ENCODE measurements at regions not wholly inside any gene's neighbourhood (a gene's known extent, or its start where the extent isn't known, plus 50 kb on each side); places are given as distances from the start of the nearest gene placed in this dataset.

DNA sequence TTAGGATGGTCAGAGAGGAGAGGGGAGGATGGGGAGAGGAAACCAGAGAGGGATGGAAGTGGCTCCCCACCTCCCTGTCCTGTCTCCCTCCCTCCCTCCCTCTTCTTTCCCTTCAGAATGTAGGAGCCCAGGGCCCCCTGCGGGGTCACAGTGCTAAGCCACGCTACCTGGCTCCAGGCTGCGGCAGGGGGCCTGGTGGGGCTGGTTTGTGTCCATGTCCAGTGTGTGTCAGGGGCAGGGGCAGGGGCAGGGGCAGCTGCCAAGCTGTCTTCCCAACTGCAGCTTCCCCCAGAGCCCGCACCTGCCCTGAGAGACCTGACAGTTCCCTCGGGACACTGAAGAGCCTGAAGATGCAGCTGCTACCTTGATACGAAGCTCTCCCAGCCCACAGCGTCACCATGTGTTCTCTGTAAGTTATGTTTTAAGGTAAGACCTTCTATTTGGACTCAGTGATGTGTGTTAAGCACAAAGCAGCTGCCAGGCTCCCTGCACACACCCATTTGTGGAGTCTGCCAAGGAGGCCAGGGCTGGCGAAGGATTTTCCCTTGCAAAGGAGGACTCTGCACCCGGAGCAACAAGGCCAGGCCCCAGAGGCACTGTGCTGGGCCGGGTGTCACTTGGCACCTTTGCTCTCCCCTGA lies 121.8 kb upstream of the SMAD3 start:
- Histone ChIP-seq H4K20me1 (ENCODE audit: control insufficient read depth, insufficient read depth, insufficient read length) (no peaks in the 10 kb centered on the region), H3K14ac (ENCODE audit: insufficient read depth, low read length) (no peak overlapping the region), H3K9ac (ENCODE audit: extremely low read depth, insufficient read length, low read length) (no peak overlapping the region), H3K27ac (ENCODE audit: insufficient read length, low read depth, low read length) (no peak overlapping the region), H2AFZ (ENCODE audit: low read length) (no peak overlapping the region), H3K23ac (ENCODE audit: insufficient read length, low read depth, low read length) (no peak overlapping the region), H2BK15ac (ENCODE audit: low read depth, low read length) (no peak overlapping the region), H4K8ac (replicated peaks; ENCODE audit: insufficient read length, low read depth, low read length) (no peak overlapping the region), H4K5ac (ENCODE audit: insufficient read length, low read depth, low read length) (no peak overlapping the region), H3K23me2 (ENCODE audit: insufficient read length, low read depth, low read length, poor library complexity, severe bottlenecking) (no peaks in the 10 kb centered on the region), H3K9me3 (ENCODE audit: control insufficient read depth, low read depth, low read length) (no peaks in the 10 kb centered on the region), H3K79me1 (ENCODE audit: insufficient read depth, low read depth, low read length, poor library complexity, severe bottlenecking) (no peaks in the 10 kb centered on the region), H3K4ac (ENCODE audit: low read depth, low read length) (no peak overlapping the region), H2BK120ac (ENCODE audit: low read depth, low read length, poor library complexity, severe bottlenecking) (no peak overlapping the region), H2BK12ac (ENCODE audit: insufficient read length, low read depth, low read length) (no peak overlapping the region), H3K4me2 (ENCODE audit: insufficient read depth, insufficient read length, low read length) (no peak overlapping the region), H2AK5ac (ENCODE audit: insufficient read length, low read length) (no peak overlapping the region), H2BK5ac (ENCODE audit: insufficient read length, low read length) (no peak overlapping the region), H3K79me2 (ENCODE audit: insufficient read depth, low read length) (no peaks in the 10 kb centered on the region), H3K4me1 (ENCODE audit: insufficient read depth, low read length) (no peaks in the 10 kb centered on the region), H3K56ac (ENCODE audit: insufficient read length, low read depth, low read length) (no peak overlapping the region), H2BK20ac (ENCODE audit: low read depth, low read length, poor library complexity, severe bottlenecking) (no peak overlapping the region), H3T11ph (ENCODE audit: low read length) (no peak overlapping the region), H3K18ac (ENCODE audit: insufficient read length, low read depth, low read length) (no peak overlapping the region), H3K27me3 (ENCODE audit: insufficient read depth, low read length) (no peaks in the 10 kb centered on the region), H4K91ac (ENCODE audit: insufficient read length, low read depth, low read length) (no peak overlapping the region)
- DNase-seq, result no peak
- TF ChIP-seq, protein P1, sequence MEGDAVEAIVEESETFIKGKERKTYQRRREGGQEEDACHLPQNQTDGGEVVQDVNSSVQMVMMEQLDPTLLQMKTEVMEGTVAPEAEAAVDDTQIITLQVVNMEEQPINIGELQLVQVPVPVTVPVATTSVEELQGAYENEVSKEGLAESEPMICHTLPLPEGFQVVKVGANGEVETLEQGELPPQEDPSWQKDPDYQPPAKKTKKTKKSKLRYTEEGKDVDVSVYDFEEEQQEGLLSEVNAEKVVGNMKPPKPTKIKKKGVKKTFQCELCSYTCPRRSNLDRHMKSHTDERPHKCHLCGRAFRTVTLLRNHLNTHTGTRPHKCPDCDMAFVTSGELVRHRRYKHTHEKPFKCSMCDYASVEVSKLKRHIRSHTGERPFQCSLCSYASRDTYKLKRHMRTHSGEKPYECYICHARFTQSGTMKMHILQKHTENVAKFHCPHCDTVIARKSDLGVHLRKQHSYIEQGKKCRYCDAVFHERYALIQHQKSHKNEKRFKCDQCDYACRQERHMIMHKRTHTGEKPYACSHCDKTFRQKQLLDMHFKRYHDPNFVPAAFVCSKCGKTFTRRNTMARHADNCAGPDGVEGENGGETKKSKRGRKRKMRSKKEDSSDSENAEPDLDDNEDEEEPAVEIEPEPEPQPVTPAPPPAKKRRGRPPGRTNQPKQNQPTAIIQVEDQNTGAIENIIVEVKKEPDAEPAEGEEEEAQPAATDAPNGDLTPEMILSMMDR (conservative IDR thresholded peaks at IDR 0.05), result no peak
- no peak overlapping the region; a peak in 1 of 7 replicates for H3K27ac Mint-ChIP-seq
- H3K4me1 Mint-ChIP-seq, result peaks cover 4 to 14% of the 10 kb centered on the region in 2 experiments; a peak in 2 of 4 replicates
- no CpG with 5 or more reads among the region's 10 CpGs for WGBS (ENCODE audit: extremely low coverage, insufficient read length, low lambda C conversion rate)
- no peaks in the 10 kb centered on the region for H3K36me3 Mint-ChIP-seq (ENCODE audit: insufficient read depth in 1 of 3, low read depth in 3 of 3)
- no peaks in the 10 kb centered on the region for H3K27me3 Mint-ChIP-seq (ENCODE audit: low read depth)
- no peak overlapping the region for H3K4me3 Mint-ChIP-seq
- no peaks in the 10 kb centered on the region for H3K9me3 Mint-ChIP-seq

Measured in H9 (cell line).